DMS79 treated with DMSO at 0.1 percent for 48 hours (cell line): ENCODE measurements at regions not wholly inside any gene's neighbourhood (a gene's known extent, or its start where the extent isn't known, plus 50 kb on each side); places are given as distances from the start of the nearest gene placed in this dataset.
"Not testable (repeated sequence)": the region's sequence is repeated elsewhere in the genome, so short reads cannot be mapped to it uniquely, and the experiment has no call there.

Experiments used
- DNase-seq: peaks from one replicate; lab custom pipeline; 2025; lab: John Stamatoyannopoulos, UW

- DNase-seq, result no peak
These were observed 571.6 kb downstream of the SH2D4B start for GRCh38 chr10:81109200-81109752.

- no peak for DNase-seq
These were observed 578.5 kb downstream of the SH2D4B start for GRCh38 chr10:81116201-81116600.

GRCh38 chr10:81116990-81117389, 579.3 kb downstream of the SH2D4B start:
- DNase-seq, result no peak

GRCh38 chr10:81127931-81128330, 590.2 kb downstream of the SH2D4B start:
- DNase-seq, result no peak

DNA sequence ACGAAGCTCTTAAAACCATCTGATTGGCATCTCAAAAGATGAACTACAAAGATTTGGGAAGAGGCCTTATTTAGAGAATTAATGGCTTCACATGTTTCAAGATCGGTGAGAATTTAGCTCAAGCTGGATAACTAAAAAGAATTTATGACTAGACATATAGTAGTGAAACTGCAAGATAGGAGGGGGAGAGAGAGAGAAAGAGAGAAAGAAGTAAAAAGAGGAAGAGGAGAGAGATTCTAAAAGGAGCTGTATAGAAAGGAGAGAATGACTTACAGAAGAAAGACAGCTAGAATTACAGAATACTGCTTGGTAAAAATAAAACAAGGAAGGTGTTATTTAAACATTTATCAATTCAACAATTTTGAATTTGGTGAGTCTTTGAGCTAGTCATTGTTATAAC, 592.3 kb downstream of the SH2D4B start:
- no peak for DNase-seq

DNA sequence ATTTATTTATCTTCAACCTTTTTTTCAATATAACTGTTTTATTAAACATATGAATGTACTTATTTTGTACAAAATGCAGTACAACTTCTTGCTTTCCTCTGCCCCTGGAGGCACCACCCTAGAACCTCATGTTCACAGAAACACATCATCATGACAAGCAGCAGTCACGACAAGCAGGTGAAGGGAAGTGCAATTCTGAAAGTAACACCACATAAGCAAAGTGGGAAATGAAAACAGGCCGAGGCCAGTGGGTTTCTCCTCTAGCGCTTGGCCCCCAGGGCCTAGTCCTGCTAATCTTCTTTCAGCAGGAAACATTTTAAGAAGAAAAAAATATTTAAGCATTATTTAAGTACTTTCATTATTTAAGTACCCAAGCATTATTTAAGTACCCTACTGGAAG, 598.1 kb downstream of the SH2D4B start:
- no peak for DNase-seq

GRCh38 chr10:81136261-81136660, 598.6 kb downstream of the SH2D4B start:
- no peak for DNase-seq

DNA sequence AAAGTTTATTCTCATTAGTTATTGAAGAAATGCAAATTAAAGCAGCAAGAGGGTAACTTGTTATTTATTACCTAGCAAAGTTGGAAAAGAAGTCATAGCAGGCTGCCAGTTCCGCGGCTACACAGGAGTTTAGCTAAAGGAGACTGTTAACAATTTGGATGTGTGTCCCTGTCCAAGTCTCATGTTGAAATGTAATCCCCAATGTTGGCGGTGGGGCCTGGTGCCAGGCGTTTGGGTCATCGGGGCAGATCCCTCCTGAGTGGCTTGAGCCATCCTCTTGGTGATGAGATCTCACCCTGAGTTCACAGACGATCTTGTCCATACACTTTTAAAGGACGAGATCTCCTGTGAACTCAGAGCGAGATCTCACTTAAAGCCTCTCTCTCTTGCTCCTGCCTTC, 608.3 kb downstream of the SH2D4B start:
- no peak for DNase-seq

- no peak for DNase-seq
These were observed 608.7 kb downstream of the SH2D4B start for GRCh38 chr10:81146436-81146835.

DNA sequence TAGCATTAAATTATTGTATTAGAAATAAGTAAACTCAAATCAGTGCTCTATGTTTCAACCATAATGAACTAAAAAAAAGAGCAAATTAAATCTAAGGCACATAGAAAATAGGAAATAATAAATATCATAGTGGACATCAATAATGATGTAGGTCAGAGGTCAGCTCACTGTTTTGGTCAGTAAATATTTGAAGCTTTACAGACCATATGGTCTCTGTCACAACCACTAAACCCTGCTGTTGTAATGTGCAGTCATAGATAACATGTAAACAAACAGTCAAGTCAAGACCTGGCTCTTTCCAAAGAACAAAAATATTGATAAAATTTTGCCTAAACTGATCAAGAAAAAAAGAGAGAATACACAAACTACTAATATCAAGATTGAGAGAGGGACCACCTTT, 615.0 kb downstream of the SH2D4B start:
- no peak for DNase-seq

- DNase-seq, result no peak
These were observed 620.0 kb downstream of the SH2D4B start for GRCh38 chr10:81157681-81158080.

DNA sequence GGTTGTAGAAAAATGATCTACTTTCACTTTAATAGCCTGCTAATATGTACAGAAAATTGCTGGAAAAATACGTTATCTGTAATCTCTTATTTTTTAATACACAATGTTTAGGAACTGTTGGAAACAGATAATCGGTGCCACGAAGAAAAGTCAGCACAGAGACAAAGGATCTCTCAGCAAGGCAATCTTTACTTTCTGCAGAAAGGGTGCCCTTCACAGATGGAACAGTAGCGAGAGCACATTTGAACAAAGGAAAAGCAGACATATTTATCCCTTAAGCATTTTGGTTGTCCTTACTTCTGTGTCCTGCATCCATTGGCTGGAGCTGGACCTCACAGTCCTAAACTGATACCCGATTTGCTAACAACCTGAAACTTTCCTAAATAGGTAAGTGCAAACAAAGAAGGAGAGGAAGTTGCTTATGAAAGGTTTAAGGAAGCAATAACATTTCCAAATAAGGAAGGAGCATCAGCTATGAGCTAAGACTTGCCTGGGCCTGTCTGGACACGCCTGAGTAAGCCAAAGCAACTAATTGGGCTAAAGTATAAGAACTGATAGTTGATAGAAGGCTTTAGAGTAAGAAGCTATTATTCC, 640.0 kb downstream of the SH2D4B start:
- no peak for DNase-seq

- DNase-seq, result no peak
These were observed 641.6 kb downstream of the SH2D4B start for GRCh38 chr10:81179324-81179723.

DNA sequence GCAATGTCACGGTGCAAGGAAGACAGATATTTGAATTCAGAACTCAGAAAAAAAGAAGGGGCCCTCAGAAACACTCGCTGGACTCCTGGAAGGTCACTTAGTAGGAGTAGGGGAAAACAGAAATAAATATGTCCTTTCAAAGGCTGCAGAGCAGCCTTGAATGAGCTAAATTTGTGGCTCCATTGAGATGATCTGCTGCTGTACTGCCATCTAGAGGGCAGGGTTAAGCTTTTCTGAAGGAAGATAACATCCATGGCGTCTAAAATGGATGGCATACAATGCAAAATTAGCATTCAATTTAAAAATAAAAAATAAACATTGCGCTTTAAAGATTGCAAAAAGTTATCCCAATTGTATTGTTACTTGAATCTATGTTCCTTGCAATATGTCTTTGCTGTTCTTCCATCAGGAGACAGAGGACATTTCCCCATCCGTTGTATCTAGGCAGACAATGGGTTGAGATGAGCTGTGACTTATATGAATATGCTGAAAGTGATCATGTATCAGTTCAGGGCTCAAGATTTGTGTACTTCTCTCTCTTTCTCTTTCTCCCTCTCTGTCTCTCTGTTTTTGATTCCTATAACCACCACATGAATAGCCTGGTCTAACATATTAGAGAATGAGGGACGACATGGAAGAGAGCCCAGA, 642.2 kb downstream of the SH2D4B start:
- DNase-seq, result no peak

DNA sequence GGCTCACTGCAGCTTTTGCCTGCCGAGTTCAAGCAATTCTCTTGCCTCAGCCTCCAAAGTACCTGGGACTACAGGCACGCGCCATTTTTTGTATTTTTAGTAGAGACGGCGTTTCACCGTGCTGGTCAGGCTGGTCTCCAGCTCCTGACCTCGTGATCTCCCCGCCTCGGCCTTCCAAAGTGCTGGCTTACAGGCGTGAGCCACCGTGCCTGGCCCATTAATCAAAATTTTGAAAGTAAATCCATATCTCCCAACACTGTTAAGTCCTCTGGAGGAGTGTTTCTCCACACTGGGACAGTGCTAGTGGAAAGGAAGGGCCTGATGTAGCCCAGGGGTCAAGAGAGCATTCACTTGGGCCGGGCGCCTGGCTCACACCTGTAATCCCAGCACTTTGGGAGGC, 644.6 kb downstream of the SH2D4B start:
- DNase-seq, result no peak

- no peak for DNase-seq
These were observed 654.6 kb downstream of the SH2D4B start for GRCh38 chr10:81192221-81192788.

- no peak for DNase-seq
These were observed 663.1 kb downstream of the SH2D4B start for GRCh38 chr10:81200801-81201200.

DNA sequence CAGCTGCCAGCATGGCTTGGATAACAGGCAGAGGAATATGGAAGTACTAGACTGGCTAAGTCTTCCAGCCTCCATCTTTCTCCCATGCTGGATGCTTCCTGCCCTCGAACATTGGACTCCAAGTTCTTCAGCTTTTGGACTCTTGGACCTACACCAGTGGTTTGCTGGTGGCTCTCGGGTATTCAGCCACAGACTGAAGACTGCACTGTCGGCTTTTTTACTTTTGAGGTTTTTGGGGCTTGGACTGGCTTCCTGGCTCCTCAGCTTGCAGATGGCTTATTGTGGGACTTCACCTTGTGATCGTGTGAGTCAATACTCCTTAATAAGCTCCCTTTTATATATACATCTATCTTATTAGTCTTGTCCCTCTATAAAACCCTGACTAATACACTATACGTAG, 667.6 kb upstream of the NRG3 start:
- not testable (repeated sequence) for DNase-seq

GRCh38 chr10:81213370-81213769, 661.6 kb upstream of the NRG3 start:
- no peak for DNase-seq

GRCh38 chr10:81215498-81215897, 659.5 kb upstream of the NRG3 start:
- no peak for DNase-seq

GRCh38 chr10:81216949-81217348, 658.0 kb upstream of the NRG3 start:
- no peak for DNase-seq

DNA sequence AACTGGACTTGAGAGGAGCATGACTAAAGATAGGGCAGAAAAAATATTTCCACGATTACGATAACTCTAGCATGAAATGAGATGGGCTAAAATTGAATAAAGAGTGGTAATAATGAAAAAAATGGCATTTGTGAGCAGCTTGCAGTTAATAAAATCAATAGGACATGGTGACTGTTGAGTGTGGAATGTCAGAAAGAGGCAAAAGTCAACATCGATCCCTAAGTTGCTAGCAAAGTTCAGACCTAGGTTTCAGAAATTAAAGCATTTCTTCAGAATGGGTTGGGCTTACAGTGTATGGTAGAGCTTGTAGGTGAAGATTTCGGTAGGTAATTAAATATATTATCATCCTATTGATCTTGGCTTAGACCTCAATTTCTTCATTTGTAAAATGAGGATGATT, 656.7 kb upstream of the NRG3 start:
- DNase-seq, result no peak

DNA sequence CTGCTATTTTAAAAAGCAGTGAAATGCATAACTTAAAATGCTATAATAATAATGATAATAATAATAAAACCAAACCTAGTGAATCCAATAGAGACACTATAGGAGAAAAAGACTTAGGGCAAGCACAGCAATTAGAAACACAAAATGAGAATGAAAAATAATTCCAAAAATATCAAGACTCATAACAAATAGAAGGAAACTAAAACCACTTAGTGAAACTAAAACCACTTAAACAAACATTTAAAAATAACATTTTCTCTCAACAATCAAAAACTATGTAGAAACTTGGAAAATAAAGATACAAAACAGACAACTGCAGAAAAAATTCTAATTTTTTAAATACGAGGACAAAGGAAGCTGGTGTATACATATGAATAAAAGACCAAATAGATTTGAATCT, 655.2 kb upstream of the NRG3 start:
- DNase-seq, result no peak

DNA sequence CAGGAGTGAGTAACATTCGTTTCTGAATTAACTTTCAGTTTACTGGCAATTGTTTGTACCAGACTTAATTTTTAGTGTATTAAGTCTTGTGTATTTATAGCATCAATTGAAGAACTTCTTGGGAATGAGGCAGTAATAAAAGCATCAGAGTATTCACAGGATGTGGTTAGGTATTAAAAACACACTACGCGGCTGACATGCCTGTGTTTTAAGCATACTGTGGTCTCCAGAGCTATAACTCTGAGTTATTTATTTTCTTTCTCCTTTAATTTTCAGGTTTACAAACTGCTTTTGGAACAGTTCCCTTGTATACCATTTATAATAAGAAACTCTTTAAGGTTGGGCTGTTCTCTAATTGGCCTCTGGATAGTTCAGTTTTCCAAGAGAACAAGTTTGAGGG, 626.1 kb upstream of the NRG3 start:
- no peak for DNase-seq
